ENCODE measurements at regions not wholly inside any gene's neighbourhood (a gene's known extent, or its start where the extent isn't known, plus 50 kb on each side); places are given as distances from the start of the nearest gene placed in this dataset.

DNA sequence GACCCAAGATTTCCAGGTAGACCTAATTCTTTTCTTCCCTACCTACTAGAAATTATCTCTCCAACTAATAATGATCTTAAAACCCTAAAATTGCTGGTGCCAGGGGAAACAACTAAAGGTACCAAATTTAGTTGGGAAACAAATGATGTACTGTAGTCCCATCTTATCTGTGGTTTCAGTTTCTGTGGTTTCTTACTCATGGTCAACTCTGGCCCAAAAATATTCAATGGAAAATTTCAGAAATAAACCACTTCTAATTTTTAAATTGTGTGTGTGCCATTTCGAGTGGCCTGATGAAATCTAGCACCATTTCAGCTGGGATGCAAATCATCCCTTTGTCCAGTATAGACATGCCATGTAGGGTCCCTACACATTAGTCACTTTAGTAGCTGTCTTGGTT is 475.2 kb upstream of the EPHA7 start:
- TF ChIP-seq, protein P1, sequence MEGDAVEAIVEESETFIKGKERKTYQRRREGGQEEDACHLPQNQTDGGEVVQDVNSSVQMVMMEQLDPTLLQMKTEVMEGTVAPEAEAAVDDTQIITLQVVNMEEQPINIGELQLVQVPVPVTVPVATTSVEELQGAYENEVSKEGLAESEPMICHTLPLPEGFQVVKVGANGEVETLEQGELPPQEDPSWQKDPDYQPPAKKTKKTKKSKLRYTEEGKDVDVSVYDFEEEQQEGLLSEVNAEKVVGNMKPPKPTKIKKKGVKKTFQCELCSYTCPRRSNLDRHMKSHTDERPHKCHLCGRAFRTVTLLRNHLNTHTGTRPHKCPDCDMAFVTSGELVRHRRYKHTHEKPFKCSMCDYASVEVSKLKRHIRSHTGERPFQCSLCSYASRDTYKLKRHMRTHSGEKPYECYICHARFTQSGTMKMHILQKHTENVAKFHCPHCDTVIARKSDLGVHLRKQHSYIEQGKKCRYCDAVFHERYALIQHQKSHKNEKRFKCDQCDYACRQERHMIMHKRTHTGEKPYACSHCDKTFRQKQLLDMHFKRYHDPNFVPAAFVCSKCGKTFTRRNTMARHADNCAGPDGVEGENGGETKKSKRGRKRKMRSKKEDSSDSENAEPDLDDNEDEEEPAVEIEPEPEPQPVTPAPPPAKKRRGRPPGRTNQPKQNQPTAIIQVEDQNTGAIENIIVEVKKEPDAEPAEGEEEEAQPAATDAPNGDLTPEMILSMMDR (IDR thresholded peaks at IDR 0.05 in 8 of 11, conservative IDR thresholded peaks at IDR 0.05 in 3 of 11) = no peak
- no peak for TF ChIP-seq POLR2A (IDR thresholded peaks at IDR 0.05)
- no peak for TF ChIP-seq POLR2AphosphoS5 (IDR thresholded peaks at IDR 0.05)
